Activated T-helper 2 cell treated with anti-CD3 and anti-CD28 coated beads, Interferon-gamma antibody, Interleukin-2, Interleukin-4, amounts not matched to agents 10 μg/mL and 5 μg/mL and 100 μg/mL, durations not matched to agents 14 hours and 24 hours and 36 hours (primary cell): ENCODE measurements at regions not wholly inside any gene's neighbourhood (a gene's known extent, or its start where the extent isn't known, plus 50 kb on each side); places are given as distances from the start of the nearest gene placed in this dataset.

Source experiments
- DNase-seq: peaks from one replicate; pipeline ENCODE4 v3.0.0; 2021; ENCODE audit warnings: low spot score
- H3K27ac Mint-ChIP-seq: one replicate; pipeline ENCODE4 v1.8.0; 2021; ENCODE audit warnings: mixed read lengths
- H3K27me3 Mint-ChIP-seq: one replicate; pipeline ENCODE4 v1.8.0; 2021; ENCODE audit warnings: low read depth, mixed read lengths
- H3K36me3 Mint-ChIP-seq: one replicate; pipeline ENCODE4 v1.8.0; 2021; ENCODE audit warnings: low read depth, mixed read lengths
- H3K4me1 Mint-ChIP-seq: one replicate; pipeline ENCODE4 v1.8.0; 2021; ENCODE audit warnings: low read depth, mixed read lengths
- H3K4me3 Mint-ChIP-seq: one replicate; pipeline ENCODE4 v1.8.0; 2021; ENCODE audit warnings: low read depth, mild to moderate bottlenecking, moderate library complexity, mixed read lengths
- H3K9me3 Mint-ChIP-seq: one replicate; pipeline ENCODE4 v1.8.0; 2021; ENCODE audit warnings: mixed read lengths
- intact Hi-C: fragments of 100-400 bp; cut with micrococcal nuclease; formaldehyde crosslinking; loops from one replicate; pipeline ENCODE4 v1.15.1; 2023

DNA sequence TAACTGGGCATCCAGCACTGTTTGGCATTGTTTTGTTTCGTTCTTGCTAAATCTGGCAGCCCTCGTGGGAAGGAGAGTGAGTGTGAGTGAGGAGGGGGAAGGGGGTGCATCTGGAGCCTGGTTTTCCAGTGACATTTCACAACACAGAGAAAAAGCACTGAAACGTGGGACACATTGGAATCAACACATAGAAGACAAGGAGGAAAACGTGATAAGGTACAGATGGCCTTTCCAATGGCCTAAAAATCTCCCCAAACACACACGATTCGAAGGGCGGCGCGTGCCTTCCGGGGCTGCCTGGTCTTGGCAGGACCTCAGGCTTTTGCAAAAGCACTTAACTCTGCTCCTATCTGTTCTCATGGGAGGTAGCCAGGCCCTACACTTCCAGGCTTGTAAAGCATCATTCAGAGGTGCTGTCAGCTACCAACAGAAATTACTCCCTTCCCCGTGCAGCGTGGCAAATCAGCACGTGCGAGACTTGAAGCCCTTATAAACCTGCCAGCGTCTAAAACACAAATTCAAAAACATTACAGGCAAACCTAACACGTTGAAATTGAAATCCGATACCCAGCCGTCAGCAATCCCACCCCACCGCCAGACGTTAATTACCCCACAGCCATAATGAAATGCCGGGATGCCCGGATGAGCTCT lies 129.4 kb downstream of the OLFM1 start:
- H3K4me3 Mint-ChIP-seq = no peak overlapping the region
- no peak overlapping the region for H3K27ac Mint-ChIP-seq
- no peaks in the 10 kb centered on the region for H3K9me3 Mint-ChIP-seq
- DNase-seq = no peak
- H3K36me3 Mint-ChIP-seq = no peaks in the 10 kb centered on the region
- peaks cover 4% of the 10 kb centered on the region for H3K27me3 Mint-ChIP-seq
- intact Hi-C loops = no loop called here
- no peaks in the 10 kb centered on the region for H3K4me1 Mint-ChIP-seq

DNA sequence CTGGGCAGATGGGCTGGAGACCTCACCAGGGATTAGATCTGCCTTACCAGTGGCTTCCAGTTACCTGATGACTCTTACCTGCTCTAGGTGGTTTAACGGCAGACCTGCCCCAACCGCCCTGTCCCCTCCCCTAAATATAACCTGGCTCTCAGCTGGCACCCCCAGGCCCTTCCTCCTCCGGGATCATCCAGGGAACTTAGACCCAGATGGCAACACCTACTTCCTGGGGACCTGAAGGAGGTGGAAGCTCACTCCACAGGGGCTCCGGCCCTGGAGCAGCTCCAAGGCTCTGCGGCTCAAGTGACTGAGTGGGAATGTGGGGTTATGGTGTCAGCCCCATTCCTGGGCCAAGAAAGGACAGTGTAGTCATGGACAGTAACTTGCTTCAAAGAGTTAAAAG lies 130.4 kb downstream of the OLFM1 start:
- Mint-ChIP-seq H3K36me3 (no peaks in the 10 kb centered on the region), H3K4me3 (no peak overlapping the region), H3K27ac (no peak overlapping the region), H3K4me1 (no peaks in the 10 kb centered on the region), H3K9me3 (no peaks in the 10 kb centered on the region), H3K27me3 (peaks cover 4% of the 10 kb centered on the region)
- no peak for DNase-seq
- intact Hi-C loops = no loop called here

DNA sequence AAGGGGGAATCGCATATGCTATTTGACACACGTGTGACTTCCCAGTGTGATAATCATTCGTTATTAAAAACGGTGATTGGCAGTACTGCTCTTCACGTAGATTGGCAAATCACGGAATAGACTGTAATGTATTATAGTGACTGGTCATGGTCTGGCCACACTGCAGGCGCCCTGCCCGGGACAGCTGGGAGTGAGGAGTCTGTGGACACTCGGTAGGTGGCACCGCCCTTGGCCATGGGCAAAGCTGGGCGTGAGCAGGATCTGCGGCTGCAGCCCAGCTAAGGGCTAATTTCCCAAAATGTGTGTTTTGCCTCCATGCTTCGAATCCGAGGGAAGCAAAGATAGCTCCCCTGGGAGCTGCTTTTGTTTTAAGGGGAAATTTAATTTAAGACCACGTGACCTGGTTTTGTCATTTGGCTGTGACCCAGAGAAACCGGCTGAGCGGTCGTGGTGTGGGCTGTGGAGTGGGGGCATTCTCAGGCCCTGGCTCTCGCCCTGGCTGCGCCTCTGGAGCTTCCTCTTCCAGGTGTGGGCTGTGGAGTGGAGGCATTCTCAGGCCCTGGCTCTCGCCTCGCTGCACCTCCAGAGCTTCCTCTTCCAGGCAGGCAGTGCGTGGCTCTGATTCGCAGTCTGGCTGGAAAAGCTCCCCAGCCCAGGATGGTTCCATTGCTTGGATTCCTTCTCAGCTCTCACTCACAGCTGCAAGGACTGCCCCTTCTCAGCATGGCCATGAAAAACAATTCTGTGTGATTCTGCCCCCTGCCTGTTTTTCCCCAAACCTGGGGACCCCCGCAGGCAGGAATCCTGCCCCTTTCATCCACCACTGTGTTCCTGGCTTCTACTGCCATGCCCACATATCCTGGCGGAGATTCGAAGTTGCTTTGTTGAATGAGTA lies 131.1 kb downstream of the OLFM1 start:
- H3K27ac Mint-ChIP-seq = no peak overlapping the region
- no peaks in the 10 kb centered on the region for H3K4me1 Mint-ChIP-seq
- intact Hi-C loops = no loop called here
- H3K36me3 Mint-ChIP-seq = no peaks in the 10 kb centered on the region
- no peak for DNase-seq
- H3K27me3 Mint-ChIP-seq = peaks cover 4% of the 10 kb centered on the region
- no peaks in the 10 kb centered on the region for H3K9me3 Mint-ChIP-seq
- no peak overlapping the region for H3K4me3 Mint-ChIP-seq

DNA sequence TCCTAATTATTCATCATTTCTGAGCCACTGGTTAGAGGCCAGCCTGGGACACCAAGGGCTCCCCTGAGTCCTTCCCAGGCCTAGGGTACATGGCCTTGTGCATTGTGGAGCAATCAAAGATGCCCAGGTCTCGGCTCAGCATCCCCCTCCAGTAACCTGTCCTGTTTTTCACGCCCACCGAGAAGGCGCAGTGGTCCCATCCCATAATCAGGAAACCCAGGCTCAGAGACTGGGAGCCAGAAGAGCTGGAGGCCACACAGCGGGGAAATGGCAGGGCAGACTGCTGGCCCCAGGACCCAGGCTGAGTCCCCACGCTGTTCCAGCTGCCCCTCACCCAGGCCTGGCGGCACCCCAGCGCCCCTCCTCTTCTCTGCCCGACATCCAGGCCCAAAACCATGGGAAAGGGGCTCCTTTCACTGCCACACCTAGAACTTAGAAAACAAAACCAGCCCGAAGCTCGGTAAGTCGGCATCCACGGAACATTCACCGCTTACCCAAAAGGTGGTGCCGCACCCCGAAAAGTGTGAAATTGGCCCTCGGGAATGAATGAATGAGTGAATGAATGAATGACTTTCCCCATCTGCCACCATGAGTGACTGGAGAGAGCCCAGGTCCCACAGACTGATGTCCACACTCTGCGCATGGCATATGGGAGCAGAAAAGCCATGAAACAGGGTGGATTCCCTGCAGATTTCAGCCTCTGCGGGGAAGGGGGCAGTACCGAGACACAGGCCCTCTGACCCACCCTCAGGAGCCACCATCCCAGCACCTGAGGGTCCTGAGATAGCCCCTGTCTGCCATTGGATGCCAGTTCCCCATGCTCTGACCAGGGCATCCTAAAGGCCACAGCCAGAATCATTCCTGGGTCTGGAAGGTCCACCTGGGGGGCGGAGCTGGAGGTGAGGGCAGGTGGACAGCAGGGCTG lies 132.5 kb downstream of the OLFM1 start:
- H3K4me1 Mint-ChIP-seq = no peaks in the 10 kb centered on the region
- intact Hi-C loops = no loop called here
- H3K9me3 Mint-ChIP-seq = no peaks in the 10 kb centered on the region
- peaks cover 4% of the 10 kb centered on the region for H3K27me3 Mint-ChIP-seq
- H3K4me3 Mint-ChIP-seq = no peak overlapping the region
- H3K27ac Mint-ChIP-seq = no peak overlapping the region
- no peak for DNase-seq
- H3K36me3 Mint-ChIP-seq = no peaks in the 10 kb centered on the region

DNA sequence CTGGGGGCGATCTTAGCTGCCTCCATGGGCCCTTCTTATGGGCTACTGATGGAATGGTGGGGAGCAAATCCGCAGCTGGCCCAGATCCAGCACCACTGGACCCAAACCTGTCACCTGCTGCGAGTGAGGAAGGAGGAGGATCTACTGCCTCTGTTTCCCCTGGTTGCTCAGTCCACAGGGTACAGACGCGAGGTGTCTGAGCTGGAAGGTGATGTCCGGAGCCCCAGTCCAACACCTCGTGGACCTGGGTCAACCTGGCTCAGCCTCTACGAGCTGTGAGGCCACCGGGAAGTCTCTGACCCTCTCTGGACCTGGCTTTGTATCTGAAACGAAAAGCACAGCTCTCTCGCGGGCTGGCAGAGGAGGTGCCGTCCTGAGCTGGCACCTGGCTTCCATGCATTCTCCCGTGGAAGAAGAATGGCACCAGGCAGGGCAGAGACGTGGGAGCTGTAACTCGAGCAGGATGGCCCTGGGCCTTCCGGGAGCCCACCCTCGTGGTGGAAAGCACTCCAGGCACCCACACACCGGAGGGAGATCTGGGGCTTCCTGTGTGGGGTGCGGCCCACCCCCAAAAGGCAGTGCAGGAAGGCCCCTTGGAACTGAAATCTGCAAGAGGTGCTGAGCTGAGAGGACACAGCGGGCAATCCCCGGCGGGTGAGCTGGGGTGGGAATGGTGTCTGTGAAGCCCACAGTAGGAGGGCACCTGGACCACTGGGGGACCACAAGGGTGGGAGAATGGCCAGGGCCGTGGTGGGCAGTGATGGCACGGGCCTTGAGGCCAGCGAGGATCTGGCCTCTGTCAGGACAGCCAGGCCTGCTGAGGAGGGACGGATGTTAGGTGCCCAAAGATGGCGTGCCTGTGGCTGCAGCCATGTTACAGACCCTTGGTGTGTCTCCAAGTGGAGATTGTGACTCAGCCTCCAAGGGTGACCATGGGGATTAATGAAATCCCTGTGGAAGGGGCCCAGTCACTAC lies 133.4 kb downstream of the OLFM1 start:
- DNase-seq = no peak
- Mint-ChIP-seq H3K4me1 (no peaks in the 10 kb centered on the region), H3K27me3 (peaks cover 4% of the 10 kb centered on the region), H3K27ac (no peak overlapping the region), H3K9me3 (no peaks in the 10 kb centered on the region), H3K36me3 (no peaks in the 10 kb centered on the region), H3K4me3 (no peak overlapping the region)
- intact Hi-C loops = no loop called here

DNA sequence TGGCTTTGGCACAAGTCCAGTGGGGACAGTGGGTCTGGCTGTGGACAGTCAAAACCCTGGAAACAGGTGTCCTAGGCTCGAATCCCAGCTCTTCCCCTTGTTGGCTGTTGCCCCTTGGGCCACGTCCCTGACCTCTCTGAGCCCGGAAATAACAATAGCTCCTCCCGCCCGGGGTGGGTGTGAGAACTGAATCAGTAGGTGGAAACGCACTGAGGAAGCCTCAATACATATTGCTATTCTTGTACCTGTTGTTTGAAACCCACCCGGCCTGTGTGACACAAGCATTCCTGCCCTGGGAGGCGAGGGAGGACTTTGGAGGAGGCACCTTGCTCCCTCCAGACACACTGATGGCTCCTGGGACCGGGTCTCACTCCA lies 134.1 kb downstream of the OLFM1 start:
- DNase-seq = no peak
- H3K4me1 Mint-ChIP-seq = no peaks in the 10 kb centered on the region
- no peak overlapping the region for H3K4me3 Mint-ChIP-seq
- no peaks in the 10 kb centered on the region for H3K36me3 Mint-ChIP-seq
- H3K27ac Mint-ChIP-seq = no peak overlapping the region
- peaks cover 4% of the 10 kb centered on the region for H3K27me3 Mint-ChIP-seq
- intact Hi-C loops = no loop called here
- no peaks in the 10 kb centered on the region for H3K9me3 Mint-ChIP-seq

DNA sequence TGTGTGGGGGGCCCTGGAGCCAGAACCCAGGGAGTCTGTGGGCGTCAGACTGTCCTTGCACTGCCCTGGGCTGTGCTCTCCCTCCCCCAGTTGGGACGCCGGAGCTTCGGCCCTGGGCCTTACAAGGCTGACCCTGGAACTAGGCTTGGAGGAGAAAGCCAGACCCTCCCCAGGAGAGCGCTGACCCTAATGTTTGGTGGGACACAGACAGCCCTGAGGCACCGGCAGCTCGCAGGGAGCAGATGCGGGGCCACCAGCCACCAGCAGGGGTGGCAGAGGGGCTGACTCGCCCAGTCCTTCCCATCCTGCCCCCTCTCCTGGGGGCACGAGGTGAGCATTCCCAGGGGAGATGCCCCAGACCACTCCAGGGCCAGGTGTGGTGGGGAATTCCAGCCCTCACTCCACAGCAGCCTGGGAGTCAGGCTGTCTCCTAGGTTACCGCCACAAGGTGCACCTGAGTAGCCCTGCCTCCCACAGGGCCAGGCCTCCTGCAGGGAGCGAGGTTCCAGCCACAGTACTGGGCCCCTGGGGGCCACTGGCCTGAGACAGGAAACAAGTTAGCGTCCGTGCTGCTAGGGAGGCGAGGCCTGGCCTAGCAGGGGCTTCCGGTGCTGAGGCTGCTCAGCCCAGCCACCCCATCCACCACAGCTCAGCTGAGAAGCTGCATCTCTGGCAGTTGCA lies 134.6 kb downstream of the OLFM1 start:
- DNase-seq = no peak
- Mint-ChIP-seq H3K9me3 (no peaks in the 10 kb centered on the region), H3K27me3 (peaks cover 2% of the 10 kb centered on the region), H3K27ac (no peak overlapping the region), H3K4me3 (no peak overlapping the region), H3K4me1 (no peaks in the 10 kb centered on the region), H3K36me3 (no peaks in the 10 kb centered on the region)
- intact Hi-C loops = no loop called here

DNA sequence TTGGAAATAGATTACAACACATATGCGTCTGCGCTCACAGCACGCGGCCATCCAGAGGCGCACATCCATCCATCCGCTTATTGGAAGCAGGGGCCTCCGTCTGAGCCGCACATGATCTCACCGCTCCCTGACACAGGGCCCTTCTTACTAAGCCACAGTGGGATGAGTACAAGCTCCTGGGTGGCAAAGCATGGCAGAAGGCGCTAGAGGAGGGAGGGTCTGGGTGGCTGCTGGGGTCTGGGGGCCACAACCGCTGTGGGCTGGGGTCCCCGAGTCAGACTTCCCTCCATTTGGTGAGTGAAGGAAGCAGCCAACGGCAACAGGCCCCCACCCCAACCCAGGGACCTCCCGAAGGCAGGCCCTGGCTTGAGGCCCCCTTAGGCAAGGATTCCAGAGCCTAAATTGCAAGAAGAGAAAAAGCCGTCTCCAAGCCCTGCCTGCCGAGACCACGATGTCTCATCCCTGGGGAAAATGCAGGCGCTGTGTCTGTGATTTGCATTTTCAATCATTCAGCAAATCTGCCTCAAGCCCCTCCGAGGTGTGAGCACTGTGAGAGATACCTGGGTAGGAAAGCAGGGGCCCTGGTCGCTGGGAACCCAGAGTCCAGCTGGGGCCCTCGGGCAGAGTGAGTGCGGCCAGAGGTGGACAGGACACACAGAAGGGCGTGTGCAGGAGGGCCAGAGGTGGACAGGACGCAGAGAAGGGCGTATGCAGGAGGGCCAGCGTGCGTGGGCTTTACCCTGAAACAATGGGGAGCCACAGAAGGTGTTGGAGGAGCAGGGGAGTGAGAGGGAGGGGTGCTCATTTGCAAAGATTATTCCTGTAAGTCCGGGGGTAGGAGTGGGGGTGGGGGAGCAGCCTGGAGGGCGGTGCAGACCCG lies 135.7 kb downstream of the OLFM1 start:
- H3K27ac Mint-ChIP-seq = no peak overlapping the region
- intact Hi-C loops = no loop called here
- no peaks in the 10 kb centered on the region for H3K9me3 Mint-ChIP-seq
- no peak for DNase-seq
- no peaks in the 10 kb centered on the region for H3K36me3 Mint-ChIP-seq
- no peak overlapping the region for H3K4me3 Mint-ChIP-seq
- no peaks in the 10 kb centered on the region for H3K27me3 Mint-ChIP-seq
- H3K4me1 Mint-ChIP-seq = no peaks in the 10 kb centered on the region

DNA sequence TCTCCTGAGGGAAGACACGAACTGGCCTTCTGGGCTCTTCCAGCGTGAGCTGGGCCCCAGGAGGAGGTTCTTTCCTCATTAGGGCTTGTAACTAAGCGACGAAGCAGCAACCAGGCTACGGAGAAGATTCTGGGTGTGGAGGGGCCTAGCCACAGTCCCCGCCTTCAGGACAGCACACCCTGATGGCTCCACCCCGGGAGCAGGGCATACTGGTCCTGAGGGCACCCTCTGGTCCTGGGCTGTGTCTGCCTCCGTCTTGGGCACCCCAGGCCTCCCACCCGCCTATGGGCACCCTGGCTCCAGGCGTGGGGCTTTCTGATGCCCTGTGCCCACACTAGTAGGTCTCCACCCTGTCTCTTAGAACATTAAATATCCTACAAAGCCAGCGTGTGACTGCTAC lies 136.4 kb downstream of the OLFM1 start:
- H3K4me3 Mint-ChIP-seq = no peak overlapping the region
- H3K27me3 Mint-ChIP-seq = no peaks in the 10 kb centered on the region
- DNase-seq = no peak
- intact Hi-C loops = no loop called here
- no peak overlapping the region for H3K27ac Mint-ChIP-seq
- no peaks in the 10 kb centered on the region for H3K4me1 Mint-ChIP-seq
- no peaks in the 10 kb centered on the region for H3K36me3 Mint-ChIP-seq
- H3K9me3 Mint-ChIP-seq = no peaks in the 10 kb centered on the region

DNA sequence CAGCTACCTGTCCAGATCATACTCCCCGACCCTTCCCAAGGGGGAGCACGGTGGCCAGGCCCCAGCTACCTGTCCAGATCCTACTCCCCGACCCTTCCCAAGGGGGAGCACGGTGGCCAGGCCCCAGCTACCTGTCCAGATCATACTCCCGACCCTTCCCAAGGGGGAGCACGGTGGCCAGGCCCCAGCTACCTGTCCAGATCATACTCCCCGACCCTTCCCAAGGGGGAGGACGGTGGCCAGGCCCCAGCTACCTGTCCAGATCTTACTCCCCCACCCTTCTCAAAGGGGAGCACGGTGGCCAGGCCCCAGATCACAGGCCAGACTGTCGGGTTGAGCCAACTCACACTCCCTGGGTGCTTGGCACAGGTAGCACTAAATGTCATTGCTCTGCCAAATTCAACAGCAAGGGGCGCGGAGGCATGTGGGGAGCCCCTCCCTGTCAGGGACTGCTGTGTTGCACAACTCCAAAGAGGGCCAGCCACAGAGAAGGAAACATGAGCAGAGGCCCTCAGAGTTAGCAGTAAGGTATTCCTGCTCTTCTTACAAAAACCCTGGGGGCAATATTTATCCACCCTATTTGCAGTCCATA lies 136.9 kb downstream of the OLFM1 start:
- Mint-ChIP-seq H3K27ac (no peak overlapping the region), H3K27me3 (no peaks in the 10 kb centered on the region), H3K4me3 (no peak overlapping the region), H3K9me3 (no peaks in the 10 kb centered on the region), H3K36me3 (no peaks in the 10 kb centered on the region), H3K4me1 (no peaks in the 10 kb centered on the region)
- DNase-seq = no peak
- intact Hi-C loops = no loop called here
